NCI-H526 treated with DMSO at 0.1 percent for 48 hours (cell line): ENCODE measurements at regions not wholly inside any gene's neighbourhood (a gene's known extent, or its start where the extent isn't known, plus 50 kb on each side); places are given as distances from the start of the nearest gene placed in this dataset.

Source experiments
- DNase-seq: peaks from one replicate; lab custom pipeline; 2025; lab: John Stamatoyannopoulos, UW

- DNase-seq: no peak
Measured at GRCh38 chr2:8197101-8197500, 484.8 kb upstream of the ID2 start.

DNA sequence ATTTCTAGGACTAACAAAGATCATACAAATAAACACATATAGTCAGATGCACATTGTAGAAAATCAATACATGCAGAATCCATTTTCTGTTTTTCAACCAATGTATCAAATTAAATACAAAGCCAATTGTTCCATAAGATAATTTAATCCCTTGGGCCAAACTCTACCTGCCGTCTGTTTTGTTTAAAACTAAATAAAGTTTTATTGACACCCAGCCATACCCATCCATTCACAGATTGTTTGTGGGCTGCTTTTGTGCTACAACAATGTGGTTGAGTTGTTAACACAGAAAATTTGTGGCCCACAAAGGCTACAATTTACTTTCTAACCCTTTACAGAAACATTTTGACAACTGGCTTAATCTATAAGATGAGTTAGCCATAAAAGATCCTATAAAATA lies 484.0 kb upstream of the ID2 start:
- no peak for DNase-seq

- no peak for DNase-seq
Measured at GRCh38 chr2:8198766-8199382, 483.0 kb upstream of the ID2 start.

DNA sequence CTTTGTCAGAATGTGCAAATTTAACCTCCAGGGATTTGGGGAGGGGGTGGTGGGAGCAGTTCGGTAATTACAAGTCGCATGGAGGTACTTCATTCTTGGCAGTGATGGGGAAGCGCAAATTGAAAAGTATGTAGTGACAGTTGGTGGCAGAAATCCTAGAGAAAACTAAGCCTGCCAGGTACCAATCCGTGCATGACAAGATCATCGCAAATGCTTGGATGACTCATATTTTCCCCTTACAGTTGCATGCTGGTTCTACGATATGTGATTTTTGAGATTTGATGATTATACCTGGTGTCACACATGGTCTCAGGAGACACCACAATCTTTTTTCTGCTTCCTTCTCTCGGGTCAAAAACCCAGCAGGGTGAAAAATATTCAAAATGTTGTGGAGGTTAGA lies 479.7 kb upstream of the ID2 start:
- no peak for DNase-seq

- DNase-seq: no peak
Measured at GRCh38 chr2:8203364-8203763, 478.5 kb upstream of the ID2 start.

- no peak for DNase-seq
Measured at GRCh38 chr2:8204711-8205110, 477.1 kb upstream of the ID2 start.

GRCh38 chr2:8209494-8209893 lies 472.4 kb upstream of the ID2 start:
- no peak for DNase-seq

DNA sequence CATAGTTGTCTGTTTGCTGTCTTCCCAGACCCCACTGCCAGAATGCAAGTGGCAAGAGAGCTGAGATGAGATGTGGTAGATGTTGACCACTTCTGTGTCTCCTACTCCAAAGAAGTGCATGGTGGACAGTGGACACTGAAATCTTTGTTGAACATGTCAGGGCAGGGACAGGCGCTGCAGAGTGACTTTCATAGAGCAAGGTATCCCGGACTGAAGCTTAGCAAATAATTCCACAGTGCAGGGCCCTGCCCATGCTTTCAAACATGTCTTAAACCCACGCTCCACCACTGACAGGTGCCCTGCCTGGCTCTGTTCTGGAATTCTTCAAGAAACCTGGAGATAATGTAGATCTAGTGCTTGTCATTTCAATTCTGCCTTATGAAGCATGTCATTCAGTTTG lies 470.5 kb upstream of the ID2 start:
- no peak for DNase-seq

GRCh38 chr2:8212239-8212638 lies 469.6 kb upstream of the ID2 start:
- DNase-seq: no peak

GRCh38 chr2:8214036-8214615 lies 467.7 kb upstream of the ID2 start:
- DNase-seq: no peak

- DNase-seq: no peak
Measured at GRCh38 chr2:8215159-8215863, 466.5 kb upstream of the ID2 start.

GRCh38 chr2:8215982-8216381 lies 465.9 kb upstream of the ID2 start:
- DNase-seq: no peak

DNA sequence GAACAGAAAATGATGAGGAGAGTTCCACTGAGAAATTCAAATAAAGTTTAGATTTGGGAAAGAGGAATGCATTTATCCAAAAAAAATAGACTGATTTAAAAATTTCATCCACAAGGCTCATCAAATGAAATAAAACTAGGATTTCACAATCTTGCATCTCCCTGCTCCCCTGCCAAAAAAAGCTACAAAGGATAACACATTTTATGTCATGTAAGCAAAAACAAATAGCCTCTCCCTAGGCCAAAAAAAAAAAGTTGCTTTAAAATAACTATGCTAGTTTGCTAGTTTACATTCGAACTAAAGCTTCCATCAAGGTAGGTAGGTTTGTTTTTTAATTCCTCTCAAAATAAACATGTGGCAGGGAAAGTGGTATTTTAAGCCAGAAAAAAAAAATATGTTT lies 465.5 kb upstream of the ID2 start:
- no peak for DNase-seq

DNA sequence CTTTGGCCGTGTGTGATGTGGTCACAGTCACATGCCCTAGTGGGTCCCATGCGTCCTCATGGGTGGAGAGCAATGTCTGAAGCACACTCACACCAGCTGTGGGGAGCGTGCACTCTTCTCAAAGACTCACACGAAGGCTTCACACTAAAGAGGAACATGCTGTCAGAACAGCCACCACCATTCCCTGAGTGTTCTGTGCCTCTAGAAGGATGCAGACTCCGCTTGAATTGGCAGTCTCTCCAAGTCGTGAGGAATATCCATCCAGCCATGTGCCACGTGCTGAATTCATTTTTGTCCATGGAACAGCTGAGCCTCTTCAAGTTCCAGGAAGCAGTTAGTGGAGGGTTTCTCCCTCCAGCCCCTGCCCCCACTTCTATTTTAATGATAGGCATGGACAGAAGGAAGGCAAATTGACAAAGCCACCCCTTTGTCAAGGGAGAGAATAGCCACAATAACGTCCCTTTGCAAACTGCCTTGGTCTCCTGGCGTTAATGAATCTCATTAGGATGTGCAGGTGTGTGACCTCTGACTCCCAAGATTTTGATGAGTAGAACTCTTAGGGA lies 464.3 kb upstream of the ID2 start:
- DNase-seq: no peak

DNA sequence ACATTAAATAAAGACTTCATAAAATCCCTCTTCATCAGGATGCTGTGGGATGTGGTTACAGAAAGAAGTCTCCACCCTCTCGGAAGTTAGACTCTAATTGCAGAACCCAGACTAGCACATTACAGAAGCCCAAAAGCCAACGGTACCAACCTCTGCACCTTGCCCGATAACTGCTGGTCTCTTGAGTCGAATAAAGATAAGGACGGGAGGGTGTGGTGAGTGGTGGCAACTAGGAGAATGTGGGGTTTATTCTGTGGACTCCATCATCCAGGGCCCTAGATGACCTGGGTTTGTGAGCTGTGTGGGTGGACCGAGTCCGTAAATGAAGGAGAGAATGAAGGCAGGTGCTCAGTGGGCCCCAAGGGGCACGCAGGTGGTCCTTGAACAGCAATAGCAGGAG lies 462.8 kb upstream of the ID2 start:
- no peak for DNase-seq

GRCh38 chr2:8219631-8220355 lies 462.1 kb upstream of the ID2 start:
- no peak for DNase-seq

DNA sequence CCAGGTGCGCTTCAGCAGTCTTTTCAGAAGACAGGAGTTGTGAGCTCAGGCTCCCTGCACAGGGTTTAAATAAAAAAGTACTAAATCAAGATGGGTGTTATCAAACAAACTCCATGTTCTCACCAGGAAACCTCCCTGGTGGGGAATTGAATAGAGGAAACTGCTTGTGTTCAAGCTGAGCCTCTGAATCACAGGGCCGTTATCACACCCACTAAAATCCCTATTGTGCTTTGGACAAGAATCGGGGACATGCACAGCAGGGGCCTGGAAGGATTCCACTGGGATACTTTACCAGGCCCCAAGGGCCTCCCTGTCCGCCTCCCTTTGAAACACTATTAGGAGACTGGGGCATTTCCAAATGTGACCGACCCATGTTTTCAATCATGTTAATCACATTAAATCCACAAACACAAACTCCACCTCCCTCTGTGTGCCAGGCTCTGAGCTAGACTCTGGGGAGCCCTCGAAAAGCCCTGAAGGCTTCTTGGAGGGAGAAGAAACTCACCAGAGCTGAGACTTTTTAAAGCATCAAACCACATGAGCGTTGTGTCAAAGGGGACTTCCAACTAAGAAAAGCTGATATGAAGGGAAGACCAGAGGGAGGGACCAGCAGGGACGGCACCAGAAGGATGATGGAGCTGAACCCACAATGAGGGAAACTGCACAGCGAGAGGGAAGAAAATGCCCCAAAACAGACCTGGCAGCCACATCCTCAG lies 458.7 kb upstream of the ID2 start:
- DNase-seq: no peak

GRCh38 chr2:8223695-8224346 lies 458.0 kb upstream of the ID2 start:
- DNase-seq: no peak

DNA sequence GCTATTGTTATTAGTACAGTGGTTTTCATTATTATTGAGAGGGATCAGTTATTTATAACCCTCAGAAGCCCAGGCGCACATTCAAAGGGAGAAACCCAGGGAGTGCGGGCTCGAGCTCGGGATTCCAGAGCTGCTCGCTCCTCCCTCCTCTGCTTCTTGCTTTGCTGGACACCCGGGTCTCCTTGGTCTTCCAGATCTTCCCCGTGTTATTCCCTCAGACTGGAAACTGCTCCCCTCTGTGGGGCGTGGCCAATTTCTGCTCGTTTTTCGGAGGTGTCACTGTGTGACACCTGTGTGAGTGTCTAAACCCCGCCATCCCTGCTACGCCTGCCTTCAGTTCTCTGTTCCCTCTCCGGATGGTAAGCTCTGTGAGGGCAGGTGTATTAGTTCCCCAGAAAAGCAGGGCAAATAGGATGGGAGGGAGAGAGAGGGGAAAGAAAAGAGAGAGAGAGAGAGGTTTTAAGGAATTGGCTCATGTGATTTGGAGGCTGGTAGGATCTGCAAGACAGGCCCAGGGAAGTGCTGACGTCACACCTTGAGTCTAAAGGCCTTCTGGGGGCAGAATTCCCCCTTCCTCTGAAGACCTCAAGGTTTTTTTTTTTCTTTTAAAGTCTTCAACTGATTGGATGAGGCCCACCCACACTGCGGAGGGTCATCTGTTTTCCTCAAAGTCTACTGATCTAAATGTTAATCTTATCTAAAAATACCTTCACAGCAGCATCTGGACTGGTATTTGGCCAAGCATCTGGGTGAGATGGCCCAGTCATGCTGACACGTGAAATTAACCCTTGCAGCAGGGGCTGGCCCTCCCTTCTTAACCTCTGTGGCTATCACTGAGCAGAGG lies 457.3 kb upstream of the ID2 start:
- no peak for DNase-seq

GRCh38 chr2:8225266-8225665 lies 456.6 kb upstream of the ID2 start:
- no peak for DNase-seq

- DNase-seq: no peak
Measured at GRCh38 chr2:8225798-8226197, 456.1 kb upstream of the ID2 start.
